HCT116 (cell line): ENCODE measurements at regions not wholly inside any gene's neighbourhood (a gene's known extent, or its start where the extent isn't known, plus 50 kb on each side); places are given as distances from the start of the nearest gene placed in this dataset.

Experiments used
- ATAC-seq: fragments of 200-7000 bp; cut with Tn5 transposase; 2 replicates; pipeline ENCODE4 v1.9.1; 2020; ENCODE audit warnings: mild to moderate bottlenecking, moderate library complexity
- BruUV-seq: library from RNA; stranded (reverse); fragments of 400-500 nt; replicated peaks from 2 replicates; lab custom pipeline; 2021; lab: Mats Ljungman, UMichigan
- CTCF ChIA-PET: fragments of 300-600 bp; sonication (Branson Sonifier 250); formaldehyde crosslinking; loops from one replicate; lab custom pipeline; 2021; ENCODE audit warnings: antibody characterized with exemption; lab: Charles Lee
- POLR2A ChIA-PET: fragments of 300-600, 350-600 bp; sonication (Branson Sonifier 250); formaldehyde crosslinking; loops from one replicate; lab custom pipeline; 2021; ENCODE audit warnings: antibody characterized with exemption; lab: Charles Lee
- RAD21 ChIA-PET, 2 experiments: fragments of 300-600 bp; sonication (Branson Sonifier 250); formaldehyde crosslinking; loops; one replicate each; lab custom pipeline; 2023; ENCODE audit warnings: low total read pairs in 2 of 2; ENCODE audit not compliant: uncharacterized antibody in 2 of 2, unreplicated experiment in 2 of 2, low non-redundant PET in 1 of 2; lab: Charles Lee
- DNase-seq: peaks from one replicate; pipeline ENCODE4 v3.0.0-alpha.2; 2010; ENCODE audit warnings: low read depth, low spot score
- H2AFZ ChIP-seq: fragments of 200-600 bp; shearing (Covaris generic), sonication (generic); 2 replicates; pipeline ENCODE4 v1.6.1; 2017; ENCODE audit warnings: low read depth, mixed run types, mixed read lengths, antibody characterized with exemption, low read length; ENCODE audit not compliant: poor library complexity, severe bottlenecking
- H3K27ac ChIP-seq: 2 replicates; pipeline ENCODE4 v1.5.1; 2012; ENCODE audit warnings: low read depth, low read length
- H3K27me3 ChIP-seq: fragments of 200-600 bp; sonication (generic); 2 replicates; pipeline ENCODE4 v1.6.1; 2016; ENCODE audit warnings: mixed run types, low read length, mixed read lengths; ENCODE audit not compliant: insufficient read depth
- H3K36me3 ChIP-seq, 2 experiments: fragments of 200-500 bp in 1 of 2; fragments of 200-600 bp in 1 of 2; sonication (Bioruptor generic) in 1 of 2; sonication (generic) in 1 of 2; 2 replicates each; pipeline versions ENCODE4 v1.5.1 to v1.6.1; 2014 to 2016; ENCODE audit warnings: low read length in 2 of 2, inconsistent platforms in 1 of 2, mixed read lengths in 1 of 2, mixed run types in 1 of 2; ENCODE audit not compliant: insufficient read depth in 2 of 2, control insufficient read depth in 1 of 2
- H3K4me1 ChIP-seq, 2 experiments: fragments of 200-600 bp in 1 of 2; sonication (generic) in 1 of 2; 2 replicates each; pipeline versions ENCODE4 v1.5.1 to v1.6.1; 2012 to 2017; ENCODE audit warnings: low read length in 2 of 2, inconsistent platforms in 1 of 2, mild to moderate bottlenecking in 1 of 2, mixed read lengths in 1 of 2, mixed run types in 1 of 2, moderate library complexity in 1 of 2; ENCODE audit not compliant: insufficient read depth in 2 of 2, control insufficient read depth in 1 of 2
- H3K4me2 ChIP-seq: fragments of 200-600 bp; sonication (generic); 2 replicates; pipeline ENCODE4 v1.6.1; 2017; ENCODE audit warnings: mixed run types, low read length, mixed read lengths
- H3K4me3 ChIP-seq, 2 experiments: fragments of 200-600 bp in 1 of 2; sonication (generic) in 1 of 2; replicated peaks in 1 of 2; 2 replicates each; pipeline ENCODE4 v1.5.1; 2011 to 2016; ENCODE audit warnings: low read length in 2 of 2, control low read depth in 1 of 2, low read depth in 1 of 2, mild to moderate bottlenecking in 1 of 2, mixed read lengths in 1 of 2, mixed run types in 1 of 2
- H3K79me2 ChIP-seq: fragments of 200-600 bp; sonication (generic); 2 replicates; pipeline ENCODE4 v1.6.1; 2017; ENCODE audit warnings: mild to moderate bottlenecking, mixed run types, low read length, moderate library complexity, mixed read lengths; ENCODE audit not compliant: insufficient read depth
- H3K9ac ChIP-seq: fragments of 200-600 bp; sonication (generic); 2 replicates; pipeline ENCODE4 v1.6.1; 2016; ENCODE audit warnings: low read length, mixed read lengths
- H3K9me2 ChIP-seq: fragments of 200-600 bp; sonication (generic), shearing (Covaris generic); 2 replicates; pipeline ENCODE4 v1.6.1; 2017; ENCODE audit warnings: mixed run types, mild to moderate bottlenecking, moderate library complexity; ENCODE audit not compliant: insufficient read depth
- H3K9me3 ChIP-seq, 2 experiments: fragments of 200-500 bp in 1 of 2; fragments of 200-600 bp in 1 of 2; sonication (Bioruptor generic) in 1 of 2; sonication (generic) in 1 of 2; 2 replicates each; pipeline ENCODE4 v1.6.1; 2014 to 2017; ENCODE audit warnings: low read length in 2 of 2, mixed read lengths in 2 of 2, inconsistent platforms in 1 of 2, low read depth in 1 of 2, mild to moderate bottlenecking in 1 of 2, mixed run types in 1 of 2, moderate library complexity in 1 of 2; ENCODE audit not compliant: control insufficient read depth in 1 of 2, insufficient read depth in 1 of 2
- H4K20me1 ChIP-seq: fragments of 200-600 bp; sonication (generic), shearing (Covaris generic); 2 replicates; pipeline ENCODE4 v1.6.1; 2017; ENCODE audit warnings: mixed run types, mild to moderate bottlenecking, moderate library complexity; ENCODE audit not compliant: insufficient read depth
- ATF3 ChIP-seq: IDR thresholded peaks from 2 replicates; pipeline ENCODE4 v1.6.1; 2012
- CBX3 ChIP-seq: IDR thresholded peaks from 2 replicates; pipeline ENCODE4 v1.6.1; 2012; ENCODE audit warnings: low read depth
- ELF1 ChIP-seq: IDR thresholded peaks from 2 replicates; pipeline ENCODE4 v1.6.1; 2012; ENCODE audit warnings: low read depth, borderline replicate concordance
- EZH2 ChIP-seq: fragments of 200-600 bp; sonication (generic); IDR thresholded peaks from 2 replicates; pipeline ENCODE4 v1.6.1; 2017; ENCODE audit warnings: antibody characterized with exemption, mixed run types
- EZH2phosphoT487 ChIP-seq: fragments of 200-600 bp; IDR thresholded peaks from 2 replicates; pipeline ENCODE4 v1.6.1; 2018; ENCODE audit warnings: antibody characterized with exemption, borderline replicate concordance
- FOSL1 ChIP-seq: IDR thresholded peaks from 2 replicates; pipeline ENCODE4 v1.6.1; 2012; ENCODE audit warnings: low read depth
- MAX ChIP-seq: IDR thresholded peaks from 2 replicates; pipeline ENCODE4 v1.6.1; 2012
- POLR2A ChIP-seq: IDR thresholded peaks from 2 replicates; pipeline ENCODE4 v1.7.0; 2011; ENCODE audit warnings: borderline replicate concordance; ENCODE audit not compliant: insufficient read depth, insufficient read length; ENCODE audit errors: extremely low read depth
- POLR2AphosphoS5 ChIP-seq: IDR thresholded peaks from 2 replicates; pipeline ENCODE4 v1.6.1; 2011; ENCODE audit warnings: mild to moderate bottlenecking, low read depth, low read length, moderate library complexity
- RAD21 ChIP-seq: IDR thresholded peaks from 2 replicates; pipeline ENCODE4 v1.6.1; 2012; ENCODE audit warnings: low read depth, mild to moderate bottlenecking
- SIN3A ChIP-seq: IDR thresholded peaks from 2 replicates; pipeline ENCODE4 v1.6.1; 2012; ENCODE audit warnings: low read depth
- SRF ChIP-seq: IDR thresholded peaks from 2 replicates; pipeline ENCODE4 v1.6.1; 2012; ENCODE audit warnings: low read depth
- ZBTB33 ChIP-seq: IDR thresholded peaks from 2 replicates; pipeline ENCODE4 v1.6.1; 2011; ENCODE audit warnings: mild to moderate bottlenecking, low read length, moderate library complexity; ENCODE audit not compliant: insufficient replicate concordance; ENCODE audit errors: extremely low read depth
- ZNF274 ChIP-seq: fragments of 200-500 bp; sonication (Bioruptor generic); IDR thresholded peaks from 2 replicates; pipeline ENCODE4 v1.6.1; 2014; ENCODE audit warnings: mild to moderate bottlenecking, low read depth, low read length, inconsistent platforms
- intact Hi-C: fragments of 100-400 bp; cut with micrococcal nuclease; formaldehyde crosslinking; loops from 2 replicates; pipeline ENCODE4 v1.10.0; 2022

GRCh38 chr12:86373813-86374212 is 117.6 kb upstream of the MGAT4C start:
- Histone ChIP-seq H3K9me2 (no peaks in the 10 kb centered on the region), H4K20me1 (no peaks in the 10 kb centered on the region), H3K27me3 (no peaks in the 10 kb centered on the region), H3K4me2 (no peak overlapping the region), H3K9me3 (no peaks in the 10 kb centered on the region), H2AFZ (peak overlapping the region; percentile 48), H3K4me1 (no peaks in the 10 kb centered on the region), H3K27ac (no peak overlapping the region), H3K79me2 (no peaks in the 10 kb centered on the region), H3K9ac (no peak overlapping the region), H3K4me3 (no peak overlapping the region), H3K36me3 (no peaks in the 10 kb centered on the region)
- ATAC-seq (no peak), DNase-seq (no peak)
- intact Hi-C loops: no loop called here
- ChIA-PET POLR2A (no interaction called here), RAD21 (interaction anchor here in 1 of 2 experiments (0.7 kb wide), 1 partner anchor 967 kb away, joined by 3 read pairs; no protein-coding TSS in a partner anchor), CTCF (no interaction called here)
- no TSS peak for BruUV-seq
- TF ChIP-seq CBX3 (no peak), SRF (no peak), ATF3 (no peak), FOSL1 (no peak), ZNF274 (no peak), RAD21 (no peak), POLR2A (no peak), POLR2AphosphoS5 (no peak), SIN3A (no peak), EZH2 (no peak), MAX (no peak), ELF1 (no peak), EZH2phosphoT487 (no peak), ZBTB33 (no peak)
